Activated CD4-positive, alpha-beta T cell treated with anti-CD3 and anti-CD28 coated beads, Interleukin-10, Interleukin-2, amounts not matched to agents 100 ng/mL and 50 ng/mL, durations not matched to agents 16 hours and 8 hours (primary cell): ENCODE measurements at regions not wholly inside any gene's neighbourhood (a gene's known extent, or its start where the extent isn't known, plus 50 kb on each side); places are given as distances from the start of the nearest gene placed in this dataset.
A peak's percentile ranks its signal among the peaks of the same experiment; 100 is the strongest.

ENCODE experiments used
- DNase-seq: peaks from one replicate; pipeline ENCODE4 v3.0.0-alpha.2; 2020

DNA sequence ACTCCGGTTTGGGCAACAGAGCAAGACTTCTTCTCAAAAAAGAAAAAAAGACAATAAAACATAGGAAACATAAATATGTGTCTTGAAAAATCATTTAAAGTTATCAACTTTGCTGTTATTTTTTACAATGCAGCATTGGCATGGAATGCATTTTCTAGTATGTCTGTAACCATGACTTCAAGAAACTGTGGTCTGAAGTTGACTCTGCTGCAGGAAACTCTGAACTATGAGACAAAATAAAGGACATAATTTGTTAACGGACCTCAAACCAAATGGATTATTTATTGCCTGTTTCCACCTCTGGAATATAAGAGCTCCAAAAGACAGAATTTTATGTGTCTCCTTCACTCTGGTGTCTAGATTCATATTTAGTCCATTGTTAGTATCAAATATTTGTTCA, 79.1 kb downstream of the TRIB2 start:
- DNase-seq = no peak

- DNase-seq = no peak
These were observed 79.9 kb downstream of the TRIB2 start for GRCh38 chr2:12796657-12797056.

GRCh38 chr2:12797815-12798214, 81.1 kb downstream of the TRIB2 start:
- no peak for DNase-seq

GRCh38 chr2:12803607-12804006, 86.9 kb downstream of the TRIB2 start:
- no peak for DNase-seq

GRCh38 chr2:12804091-12804856, 87.5 kb downstream of the TRIB2 start:
- no peak for DNase-seq

DNA sequence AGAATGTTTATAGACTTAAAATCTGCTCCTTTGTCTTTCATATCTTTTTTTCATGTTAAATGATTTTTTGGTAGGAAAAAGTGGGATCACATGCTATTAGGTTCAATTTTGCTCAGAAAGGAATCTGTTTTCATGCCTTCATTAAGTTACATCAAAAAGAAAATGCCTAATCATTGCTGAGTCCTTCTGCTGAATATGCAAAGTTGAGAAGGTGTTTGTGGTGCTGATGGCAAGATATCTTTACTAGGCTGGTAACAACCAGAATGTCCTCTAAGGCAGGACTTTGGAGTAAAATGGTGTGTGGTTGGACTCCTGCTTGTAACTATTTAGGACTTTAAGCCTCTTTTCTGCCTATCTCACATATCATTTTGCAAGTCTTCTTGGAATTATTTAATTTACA, 88.3 kb downstream of the TRIB2 start:
- no peak for DNase-seq

DNA sequence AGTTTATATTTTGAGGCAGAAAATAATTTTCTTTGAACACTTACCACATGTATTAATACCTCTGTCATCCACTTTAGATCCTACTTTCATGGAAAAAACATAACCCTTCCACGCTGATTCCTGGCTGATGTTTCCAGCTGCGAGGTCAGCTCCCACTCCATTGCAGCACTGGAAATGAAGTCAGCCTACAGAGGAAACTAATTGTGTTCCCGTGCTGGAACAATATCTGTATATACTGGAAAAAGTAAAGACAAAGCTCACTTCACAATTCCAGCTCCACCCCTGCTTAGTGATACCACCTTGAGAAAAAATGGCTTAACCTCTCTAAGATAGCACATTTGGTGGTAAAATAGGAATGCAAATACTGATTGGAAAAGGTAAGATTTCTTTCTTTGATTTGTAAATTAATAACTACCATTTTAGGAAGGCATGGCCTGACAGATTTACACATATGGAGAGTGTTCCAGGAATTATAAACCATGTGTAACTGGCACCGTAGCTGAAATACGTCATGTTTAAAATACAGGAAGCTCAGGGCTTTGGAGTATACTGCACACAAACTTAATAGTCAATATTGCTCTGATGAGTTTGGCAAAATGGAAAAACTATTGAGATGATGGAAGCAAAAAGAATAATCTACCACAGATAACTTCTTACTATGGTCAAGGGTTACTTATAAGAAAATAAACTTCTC, 90.0 kb downstream of the TRIB2 start:
- DNase-seq = no peak

GRCh38 chr2:12807907-12808810, 91.4 kb downstream of the TRIB2 start:
- DNase-seq = no peak

DNA sequence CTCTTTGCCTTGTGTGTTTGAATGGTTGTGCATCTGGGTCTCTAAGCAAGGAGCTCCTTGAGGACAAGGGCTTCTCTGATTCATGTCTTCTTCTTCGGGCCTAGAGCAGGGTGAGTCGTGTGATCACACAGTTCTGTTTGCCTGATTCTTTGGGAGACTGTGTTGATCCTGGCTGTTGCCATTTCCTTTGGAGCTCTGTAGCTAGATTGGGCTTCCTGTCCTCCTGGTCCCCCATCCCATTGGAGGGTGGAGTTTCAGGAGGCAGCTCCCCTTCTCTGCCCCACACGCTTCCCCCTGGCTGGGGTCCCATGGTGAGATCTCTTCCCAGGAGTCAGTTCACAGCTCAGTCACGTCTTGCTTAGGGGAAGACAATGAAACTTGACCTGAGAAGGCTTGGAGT, 92.8 kb downstream of the TRIB2 start:
- no peak for DNase-seq

DNA sequence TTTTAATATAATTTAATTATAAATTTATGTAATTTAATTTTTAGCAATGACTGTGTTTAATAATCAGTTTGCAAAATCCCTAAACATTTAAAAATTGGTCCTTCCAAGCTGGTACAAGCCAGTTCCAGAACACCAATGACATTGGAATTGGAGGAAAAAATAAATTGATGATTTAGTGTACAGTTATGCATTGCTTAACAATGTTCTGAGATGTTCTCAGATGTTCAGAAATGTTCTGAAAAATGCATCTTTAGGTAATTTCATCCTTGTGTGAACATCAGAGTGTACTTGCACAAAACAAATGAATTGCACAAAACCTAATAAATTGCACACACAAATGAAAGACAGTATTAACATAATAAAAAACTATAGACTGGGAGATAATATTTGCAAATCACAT, 95.2 kb downstream of the TRIB2 start:
- no peak for DNase-seq

- no peak for DNase-seq
These were observed 96.4 kb downstream of the TRIB2 start for GRCh38 chr2:12813166-12813565.

GRCh38 chr2:12816379-12817306, 99.9 kb downstream of the TRIB2 start:
- no peak for DNase-seq

GRCh38 chr2:12817870-12818269, 101.1 kb downstream of the TRIB2 start:
- peak; percentile 8 for DNase-seq

DNA sequence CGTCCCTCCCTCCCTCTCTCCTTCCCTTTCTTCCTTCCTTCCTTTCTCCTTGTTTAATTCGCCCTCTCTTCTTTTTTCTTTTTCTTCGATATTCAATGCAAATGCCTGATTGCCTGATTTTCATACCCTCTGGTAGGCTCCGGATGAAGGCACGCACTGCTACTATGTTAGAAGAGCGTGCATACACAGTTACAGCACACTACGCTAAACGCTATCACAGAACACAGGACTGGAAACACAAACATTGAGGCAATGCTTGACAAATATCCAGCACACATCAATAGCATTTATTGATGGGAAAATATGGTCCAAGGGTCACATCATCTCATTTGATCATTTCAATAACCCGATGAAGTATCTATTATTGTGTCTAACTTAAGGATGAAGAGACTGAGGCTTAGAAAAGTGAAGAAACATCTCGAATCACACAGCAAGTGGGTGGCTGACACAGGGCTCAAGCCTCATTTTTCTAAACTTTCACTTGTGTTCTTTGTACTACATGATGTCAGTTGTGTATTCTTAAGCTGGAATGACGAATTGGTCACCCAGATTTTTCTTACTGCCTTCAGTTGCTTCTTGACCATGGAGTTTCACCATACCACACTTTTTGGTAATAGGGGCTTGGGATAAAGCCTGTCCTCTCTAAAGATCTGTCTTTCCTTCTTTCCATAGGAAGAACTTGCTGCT, 101.8 kb downstream of the TRIB2 start:
- DNase-seq = no peak

DNA sequence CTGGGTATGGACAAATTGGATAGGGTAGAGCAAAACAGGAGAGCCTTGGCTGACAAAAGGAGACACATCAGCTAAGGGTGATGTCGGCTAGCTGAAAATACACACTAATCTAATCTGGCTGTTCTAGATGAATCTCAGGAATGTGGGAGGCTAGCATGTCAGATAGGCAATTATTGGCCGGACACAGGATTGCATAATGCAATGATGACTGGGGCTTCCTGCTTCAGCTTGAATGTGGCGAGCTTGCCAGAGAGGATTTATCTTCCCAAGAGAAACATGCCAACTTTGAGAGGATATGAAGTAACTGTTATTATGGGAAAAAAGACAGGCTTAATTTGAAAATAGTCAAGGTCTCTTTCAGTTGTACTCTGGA, 102.4 kb downstream of the TRIB2 start:
- no peak for DNase-seq

DNA sequence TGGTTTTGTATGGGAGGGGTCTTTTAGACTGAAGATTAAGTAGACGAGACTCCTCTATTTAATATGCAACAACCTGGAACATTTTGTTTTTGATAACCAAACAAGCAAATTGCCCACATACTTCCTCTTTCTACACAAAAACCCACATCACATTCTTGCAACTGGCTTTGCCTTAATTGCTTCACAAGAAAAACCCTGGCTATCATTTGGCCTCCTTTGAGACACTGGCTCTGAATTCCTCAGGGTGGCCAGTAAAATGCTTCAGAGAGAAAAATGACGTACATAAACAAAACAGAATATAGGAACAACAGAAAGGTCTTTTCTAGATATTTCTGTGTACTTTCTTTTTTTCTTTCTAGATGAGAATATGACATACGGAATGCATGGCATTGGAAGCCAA, 103.0 kb downstream of the TRIB2 start:
- DNase-seq = no peak

GRCh38 chr2:12821656-12822055, 104.9 kb downstream of the TRIB2 start:
- DNase-seq = peak; percentile 26

GRCh38 chr2:12824351-12824777, 107.6 kb downstream of the TRIB2 start:
- no peak for DNase-seq

- DNase-seq = no peak
These were observed 108.1 kb downstream of the TRIB2 start for GRCh38 chr2:12824778-12825379.

GRCh38 chr2:12826781-12827180, 110.0 kb downstream of the TRIB2 start:
- no peak for DNase-seq

DNA sequence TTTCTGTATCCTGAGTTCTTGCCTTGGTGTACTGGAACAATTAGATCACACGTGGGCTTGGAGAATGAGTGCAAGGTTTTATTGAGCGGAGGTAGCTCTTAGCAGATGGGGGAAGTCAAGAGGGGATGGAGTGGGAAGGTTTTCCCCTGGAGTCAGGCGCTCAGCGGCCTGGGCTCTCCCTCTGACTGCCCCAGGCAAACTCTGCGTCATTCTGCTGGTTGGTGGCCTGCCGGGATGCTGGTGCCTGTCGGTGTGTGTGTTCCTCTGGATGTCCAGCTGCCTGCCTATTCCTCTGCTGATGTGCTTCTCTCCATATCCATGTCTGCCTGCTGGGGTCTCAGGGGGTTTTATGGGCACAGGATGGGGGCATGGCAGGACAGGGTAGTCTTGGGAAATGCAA, 111.0 kb downstream of the TRIB2 start:
- DNase-seq = no peak
